Gastrocnemius medialis (tissue), 4 donors: ENCODE measurements at regions not wholly inside any gene's neighbourhood (a gene's known extent, or its start where the extent isn't known, plus 50 kb on each side); places are given as distances from the start of the nearest gene placed in this dataset.

Experiments used
- ATAC-seq, 2 donors: fragments of 150-250 bp; one replicate each; pipeline ENCODE4 v1.9.1; 2016
- DNase-seq, 2 donors: peaks; one replicate each; pipeline ENCODE4 v3.0.0-alpha.2; 2019
- H3K27ac ChIP-seq, 4 donors: fragments of 200-600 bp; sonication (generic); 1 replicate in 1 of 4; 2 replicates in 3 of 4; pipeline ENCODE4 v1.5.1; 2016 to 2018; ENCODE audit warnings: mild to moderate bottlenecking in 2 of 4, moderate library complexity in 1 of 4
- H3K27me3 ChIP-seq, 3 donors: fragments of 200-600 bp; sonication (generic) in 2 of 3; 1 replicate in 1 of 3; 2 replicates in 2 of 3; pipeline versions ENCODE4 v1.5.1 to v1.6.0; 2016 to 2019; ENCODE audit warnings: mild to moderate bottlenecking in 1 of 3, moderate library complexity in 1 of 3
- H3K36me3 ChIP-seq, 2 donors: fragments of 200-600 bp; sonication (generic) in 1 of 2; one replicate each; pipeline ENCODE4 v1.5.1; 2017 to 2018
- H3K4me1 ChIP-seq, 2 donors: fragments of 200-600 bp; sonication (generic) in 1 of 2; one replicate each; pipeline ENCODE4 v1.5.1; 2016 to 2017; ENCODE audit warnings: mild to moderate bottlenecking in 2 of 2
- H3K4me3 ChIP-seq, 4 donors: fragments of 200-600 bp; sonication (generic) in 3 of 4; 1 replicate in 1 of 4; 2 replicates in 3 of 4; pipeline ENCODE4 v1.5.1; 2016 to 2019; ENCODE audit warnings: mild to moderate bottlenecking in 2 of 4
- H3K9me3 ChIP-seq, 3 donors: fragments of 200-600 bp; sonication (generic) in 2 of 3; 1 replicate in 1 of 3; 2 replicates in 2 of 3; pipeline ENCODE4 v1.5.1; 2016 to 2019
- CTCF ChIP-seq, 5 experiments: fragments of 450-650 bp in 3 of 5; fragments of 200-600 bp in 2 of 5; sonication (generic) in 2 of 5; IDR thresholded peaks in 4 of 5; conservative IDR thresholded peaks in 1 of 5; 1 replicate in 4 of 5; 2 replicates in 1 of 5; pipeline ENCODE4 v1.5.1; 2016 to 2019; ENCODE audit warnings: antibody characterized with exemption in 5 of 5, mild to moderate bottlenecking in 3 of 5, moderate library complexity in 3 of 5
- POLR2A ChIP-seq, 2 donors: fragments of 450-650 bp; IDR thresholded peaks; one replicate each; pipeline ENCODE4 v1.6.1; 2017; ENCODE audit warnings: antibody characterized with exemption in 2 of 2, mild to moderate bottlenecking in 2 of 2, moderate library complexity in 2 of 2
- in situ Hi-C, 4 donors: fragments of 200-750 bp; cut with MboI; loops; one replicate each; pipeline versions ENCODE4 v1.15.0 to v1.8.0; 2017; ENCODE audit warnings: low sequenced_read_pairs in 4 of 4
- intact Hi-C: fragments of 100-400 bp; cut with DNase I; formaldehyde crosslinking; loops from one replicate; pipeline ENCODE4 v1.15.1; 2023; ENCODE audit warnings: low total_unique reads

- intact Hi-C loops, result no loop called here
- DNase-seq, result no peak
- Histone ChIP-seq H3K27ac (no peak overlapping the region), H3K9me3 (no peaks in the 10 kb centered on the region), H3K36me3 (no peaks in the 10 kb centered on the region), H3K27me3 (no peaks in the 10 kb centered on the region), H3K4me1 (no peaks in the 10 kb centered on the region), H3K4me3 (no peak overlapping the region)
- TF ChIP-seq POLR2A (IDR thresholded peaks at IDR 0.05) (no peak), CTCF (IDR thresholded peaks at IDR 0.05 in 4 of 5, conservative IDR thresholded peaks at IDR 0.05 in 1 of 5) (no peak)
- ATAC-seq, result no peak
- in situ Hi-C loops, result no loop called here
These were observed 483.3 kb downstream of the PRR32 start for GRCh38 chrX:127302841-127303240.

GRCh38 chrX:127305013-127305412 is 485.5 kb downstream of the PRR32 start:
- DNase-seq, result no peak
- TF ChIP-seq CTCF (IDR thresholded peaks at IDR 0.05 in 4 of 5, conservative IDR thresholded peaks at IDR 0.05 in 1 of 5) (no peak), POLR2A (IDR thresholded peaks at IDR 0.05) (no peak)
- Histone ChIP-seq H3K9me3 (no peaks in the 10 kb centered on the region), H3K4me1 (no peaks in the 10 kb centered on the region), H3K27ac (no peak overlapping the region), H3K4me3 (no peak overlapping the region), H3K27me3 (no peaks in the 10 kb centered on the region), H3K36me3 (no peaks in the 10 kb centered on the region)
- no peak for ATAC-seq
- intact Hi-C loops, result no loop called here
- in situ Hi-C loops, result no loop called here

- Histone ChIP-seq H3K4me3 (no peak overlapping the region), H3K27ac (no peak overlapping the region), H3K27me3 (no peaks in the 10 kb centered on the region), H3K9me3 (no peaks in the 10 kb centered on the region), H3K36me3 (no peaks in the 10 kb centered on the region), H3K4me1 (no peaks in the 10 kb centered on the region)
- intact Hi-C loops, result no loop called here
- in situ Hi-C loops, result no loop called here
- TF ChIP-seq POLR2A (IDR thresholded peaks at IDR 0.05), result no peak
- TF ChIP-seq CTCF (IDR thresholded peaks at IDR 0.05 in 4 of 5, conservative IDR thresholded peaks at IDR 0.05 in 1 of 5), result no peak
- ATAC-seq (no peak), DNase-seq (no peak)
These were observed 486.7 kb downstream of the PRR32 start for GRCh38 chrX:127306262-127306661.

- Histone ChIP-seq H3K4me1 (no peaks in the 10 kb centered on the region), H3K4me3 (no peak overlapping the region), H3K9me3 (no peaks in the 10 kb centered on the region), H3K27me3 (no peaks in the 10 kb centered on the region), H3K27ac (no peak overlapping the region), H3K36me3 (no peaks in the 10 kb centered on the region)
- ATAC-seq (no peak), DNase-seq (no peak)
- intact Hi-C loops (no loop called here), in situ Hi-C loops (no loop called here)
- TF ChIP-seq POLR2A (IDR thresholded peaks at IDR 0.05), result no peak
- TF ChIP-seq CTCF (IDR thresholded peaks at IDR 0.05 in 4 of 5, conservative IDR thresholded peaks at IDR 0.05 in 1 of 5), result no peak
These were observed 494.1 kb downstream of the PRR32 start for GRCh38 chrX:127313635-127314034.

GRCh38 chrX:127317159-127317558 is 497.6 kb downstream of the PRR32 start:
- no peaks in the 10 kb centered on the region for H3K36me3 ChIP-seq
- intact Hi-C loops, result no loop called here
- no peak overlapping the region for H3K4me3 ChIP-seq
- in situ Hi-C loops, result no loop called here
- no peak for DNase-seq
- no peaks in the 10 kb centered on the region for H3K4me1 ChIP-seq
- TF ChIP-seq POLR2A (IDR thresholded peaks at IDR 0.05) (no peak), CTCF (IDR thresholded peaks at IDR 0.05 in 4 of 5, conservative IDR thresholded peaks at IDR 0.05 in 1 of 5) (no peak)
- no peak for ATAC-seq
- no peaks in the 10 kb centered on the region for H3K9me3 ChIP-seq
- no peak overlapping the region for H3K27ac ChIP-seq
- no peaks in the 10 kb centered on the region for H3K27me3 ChIP-seq
